ENCODE measurements at regions not wholly inside any gene's neighbourhood (a gene's known extent, or its start where the extent isn't known, plus 50 kb on each side); places are given as distances from the start of the nearest gene placed in this dataset.

DNA sequence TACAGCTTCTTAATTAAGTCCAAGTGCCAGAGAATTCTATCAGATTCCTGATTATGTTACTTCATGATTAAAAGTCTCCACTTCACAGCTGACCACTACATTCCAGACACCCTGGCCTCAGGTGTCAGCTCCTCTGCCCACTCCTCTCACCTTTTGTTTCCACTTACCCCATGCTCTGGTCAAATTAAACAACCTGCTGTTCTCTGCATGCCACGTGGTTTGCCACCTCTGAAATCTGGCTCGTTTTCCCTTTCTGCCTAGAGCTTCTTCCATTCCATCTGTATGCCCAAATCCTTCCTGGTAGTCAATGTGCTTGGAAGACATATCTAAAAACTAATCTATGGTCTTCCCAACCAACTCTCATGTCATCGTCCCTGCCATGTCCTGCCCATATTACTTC, 158.6 kb downstream of the ICE1 start:
- no peak for DNase-seq

DNA sequence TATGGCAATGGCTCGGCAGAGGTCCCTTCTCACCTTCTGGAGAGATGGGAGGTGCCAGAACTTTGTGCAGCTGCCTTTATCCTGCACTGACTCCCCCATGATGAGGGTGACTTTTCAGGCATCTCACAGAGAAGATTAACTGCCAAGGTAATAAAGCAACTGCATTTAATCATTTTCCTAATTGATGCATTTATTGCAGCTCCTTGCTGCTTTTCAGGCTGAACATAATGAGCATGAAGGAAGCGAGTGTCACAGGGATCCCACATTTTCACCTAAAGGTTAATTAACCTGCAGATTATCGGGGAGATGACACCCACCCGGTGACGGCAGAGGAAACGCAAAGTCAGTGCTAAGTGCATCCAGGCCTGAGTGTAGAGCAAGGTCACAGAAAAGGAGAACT, 154.3 kb downstream of the ICE1 start:
- DNase-seq: no peak

GRCh38 chr5:5575461-5575860, 153.0 kb downstream of the ICE1 start:
- no peak for DNase-seq

GRCh38 chr5:5573798-5574380, 151.4 kb downstream of the ICE1 start:
- DNase-seq: no peak

DNA sequence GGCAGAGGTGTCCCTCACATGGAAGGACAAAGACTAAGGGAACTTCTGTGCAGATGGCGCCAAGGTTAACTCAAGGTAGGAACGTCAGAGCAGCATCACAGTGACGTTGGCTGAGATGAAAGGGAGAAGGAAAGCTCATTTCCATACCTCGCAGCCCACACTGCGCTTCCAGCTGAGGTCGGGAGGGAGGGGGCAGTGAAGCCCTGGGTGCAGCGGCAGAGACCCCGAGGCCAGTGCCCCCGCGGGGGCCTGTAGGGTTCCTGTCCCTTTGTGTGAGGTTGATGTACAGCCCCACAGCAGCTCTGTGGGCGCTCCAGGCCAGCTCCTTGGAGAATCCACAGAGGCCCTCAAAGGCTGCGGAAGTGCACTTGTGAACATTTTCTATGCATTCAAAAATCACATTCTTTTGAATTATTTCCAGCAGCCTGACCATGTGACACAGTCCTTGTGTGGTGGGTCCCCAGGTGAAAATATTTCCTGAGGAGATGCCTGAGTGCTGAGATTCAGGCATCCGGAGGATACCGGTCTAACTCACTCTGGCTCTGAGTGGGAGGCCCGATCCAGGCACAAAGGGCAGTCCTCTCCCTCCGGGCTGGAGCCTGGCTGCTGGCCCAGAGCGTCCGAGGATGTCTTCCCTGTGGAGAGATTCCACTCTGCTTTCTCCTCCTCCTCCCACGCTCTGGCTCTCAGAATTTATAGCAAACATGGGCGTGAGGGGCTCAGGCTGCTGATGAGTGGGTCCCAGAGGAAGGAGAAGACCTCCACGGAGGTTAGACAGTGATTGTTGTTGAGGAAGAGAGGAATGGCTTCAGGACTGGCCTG, 150.7 kb downstream of the ICE1 start:
- no peak for DNase-seq

DNA sequence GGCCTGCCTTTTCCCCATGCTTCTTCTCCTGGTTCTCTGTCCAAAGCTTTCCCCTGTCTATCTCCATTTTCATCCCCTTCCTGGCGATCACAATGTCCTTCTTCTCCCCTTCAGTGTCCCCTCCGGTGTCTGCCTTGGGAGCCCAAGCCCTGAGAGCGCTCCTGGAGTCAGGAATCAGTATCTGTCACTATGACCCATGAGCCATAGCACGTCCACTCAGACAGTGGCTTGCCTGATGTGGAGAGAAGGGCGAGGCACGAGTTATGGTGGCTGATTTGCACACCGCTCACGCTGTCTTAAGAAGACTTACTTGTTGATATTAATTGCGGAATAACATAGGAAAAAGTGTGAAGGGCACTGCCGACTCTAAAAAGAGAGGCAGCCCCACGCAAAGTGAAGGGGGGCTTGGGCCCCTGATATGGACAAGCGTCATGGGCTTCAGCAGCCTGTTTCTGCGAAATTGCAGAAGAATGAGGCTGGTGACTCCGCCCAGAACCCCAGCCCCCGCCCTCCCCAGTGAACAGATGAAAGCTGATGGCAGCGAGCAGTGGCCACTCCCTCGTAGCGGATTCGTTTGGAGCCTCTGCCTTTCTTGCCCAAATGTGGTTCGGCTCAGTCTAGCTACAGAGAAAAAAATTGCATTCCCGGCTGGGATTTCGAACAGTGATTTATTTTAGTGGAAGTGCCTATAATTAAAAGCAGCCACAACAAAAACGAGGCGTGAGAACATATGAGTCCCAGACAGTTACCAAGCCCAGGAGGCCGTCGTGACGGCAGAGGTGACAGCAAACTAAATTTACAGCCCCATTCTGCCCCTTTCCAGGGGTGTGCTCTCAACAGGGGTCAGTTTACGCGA, 149.8 kb downstream of the ICE1 start:
- DNase-seq: peak; percentile 4

DNA sequence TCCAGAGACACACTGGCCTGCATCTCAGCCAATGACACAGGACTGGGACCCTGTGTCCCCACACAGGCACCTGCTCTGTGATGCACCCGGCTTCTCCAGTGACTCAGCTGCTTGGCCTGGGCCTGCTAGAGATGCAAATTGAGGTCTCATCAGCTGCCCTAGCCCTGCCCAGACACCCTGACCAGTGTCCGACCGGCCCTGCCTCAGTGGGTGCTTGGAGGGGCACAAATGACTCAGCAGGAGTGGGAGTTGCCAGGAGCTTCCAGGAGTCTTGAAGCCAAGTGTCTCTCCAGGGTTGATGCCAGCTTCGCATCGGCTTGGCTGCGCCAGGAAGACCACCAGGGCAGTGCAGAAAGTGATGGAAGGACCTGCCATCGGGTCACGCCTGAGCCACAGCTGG, 148.2 kb downstream of the ICE1 start:
- DNase-seq: no peak

DNA sequence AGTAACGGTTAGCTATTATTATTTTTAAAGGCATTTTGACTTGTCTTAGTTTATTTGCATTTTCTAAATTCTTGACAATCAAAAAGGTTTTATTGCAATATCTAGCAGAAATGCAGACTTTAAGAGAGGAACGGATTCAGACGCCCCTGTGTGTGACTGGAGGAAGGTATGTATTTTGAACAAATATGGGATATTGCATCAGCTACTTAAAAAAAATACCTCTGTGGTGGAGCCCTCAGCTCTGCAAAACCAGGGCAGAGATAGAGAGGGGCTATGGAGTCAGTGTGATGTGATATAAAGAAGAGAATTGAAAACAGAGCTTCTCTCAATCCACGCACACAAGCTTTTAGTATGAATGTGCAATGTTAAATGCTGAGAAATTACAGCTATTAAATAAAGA, 142.4 kb downstream of the ICE1 start:
- no peak for DNase-seq

DNA sequence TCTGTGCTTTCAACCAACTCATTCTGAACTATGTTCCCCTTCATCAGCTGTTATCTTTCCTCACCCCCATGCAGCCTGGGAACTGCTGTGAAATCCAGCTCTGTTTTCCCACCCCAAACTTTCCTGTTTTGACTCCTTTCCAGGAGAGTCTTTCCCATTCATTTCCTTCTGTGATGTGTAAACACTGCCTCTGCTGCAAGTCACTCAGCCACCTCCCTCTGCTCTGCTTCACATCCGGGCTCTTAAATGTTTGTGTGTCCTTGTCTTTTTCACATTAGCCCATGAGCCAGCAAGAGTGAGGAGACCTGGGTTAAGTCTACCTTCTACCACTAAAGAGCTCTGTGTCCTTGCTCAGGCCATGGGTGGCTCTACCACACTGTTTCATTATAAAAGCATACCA, 137.5 kb downstream of the ICE1 start:
- DNase-seq: no peak

DNA sequence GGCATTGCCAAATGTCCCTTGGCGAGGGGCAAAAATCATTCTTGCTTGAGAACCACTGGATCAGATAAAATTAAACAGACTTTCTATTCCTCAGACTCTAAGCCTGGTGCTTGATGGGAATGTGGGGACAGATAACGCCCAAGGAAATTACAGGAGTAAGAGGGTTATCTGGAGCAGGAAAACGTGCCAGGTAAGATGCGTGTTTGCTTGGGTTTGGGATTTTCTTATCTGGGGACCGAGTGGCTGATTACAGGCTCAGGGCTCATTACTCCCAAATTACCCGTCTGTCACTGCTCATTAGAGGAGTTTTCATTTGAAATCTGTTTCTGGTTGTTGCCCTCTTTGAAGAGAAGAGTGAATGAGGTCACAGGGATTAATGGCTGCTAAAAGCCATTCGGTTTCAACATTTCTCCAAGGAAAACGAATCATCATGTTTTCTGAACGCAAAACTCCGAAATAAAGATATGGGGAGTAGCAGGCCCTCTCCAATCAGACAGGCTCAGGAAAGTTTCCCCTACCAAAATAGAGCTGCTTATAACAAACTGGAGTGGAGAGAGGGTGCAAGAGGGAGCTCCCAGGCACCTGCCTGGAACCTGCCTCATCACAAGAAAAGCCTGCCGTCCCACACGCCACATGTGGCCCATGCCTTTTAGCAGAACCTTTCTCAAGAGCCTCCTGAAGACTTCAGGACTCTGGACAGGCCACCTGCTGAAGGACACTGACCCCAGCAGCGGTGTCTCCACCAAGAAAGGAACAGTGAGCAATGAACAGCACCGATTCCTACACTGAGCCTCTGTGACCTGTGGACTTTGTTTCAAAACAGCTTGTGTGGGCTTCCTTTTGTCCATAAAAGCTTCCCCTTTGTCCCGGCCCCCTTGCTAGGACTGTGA, 136.4 kb downstream of the ICE1 start:
- no peak for DNase-seq

DNA sequence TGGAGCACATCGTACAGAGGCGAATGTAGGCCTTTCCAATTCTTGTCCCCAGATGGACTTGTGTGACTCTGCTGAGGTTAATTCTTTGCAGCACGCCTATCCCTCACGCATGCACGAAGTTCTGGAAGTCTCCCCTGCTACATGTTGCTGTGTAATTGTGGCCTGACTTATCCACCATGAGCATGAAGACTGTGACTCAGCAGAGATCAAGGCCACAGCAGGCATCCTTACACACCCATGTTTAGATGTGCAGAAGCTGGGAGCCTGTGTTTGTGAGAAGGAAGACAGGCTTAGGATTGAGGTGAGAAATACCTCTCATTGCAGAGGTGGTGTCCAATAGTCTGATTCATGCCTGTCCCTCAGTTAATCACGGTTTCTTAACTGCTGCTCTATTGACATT, 135.6 kb downstream of the ICE1 start:
- no peak for DNase-seq

- no peak for DNase-seq
These were observed 129.0 kb downstream of the ICE1 start for GRCh38 chr5:5551499-5551898.

DNA sequence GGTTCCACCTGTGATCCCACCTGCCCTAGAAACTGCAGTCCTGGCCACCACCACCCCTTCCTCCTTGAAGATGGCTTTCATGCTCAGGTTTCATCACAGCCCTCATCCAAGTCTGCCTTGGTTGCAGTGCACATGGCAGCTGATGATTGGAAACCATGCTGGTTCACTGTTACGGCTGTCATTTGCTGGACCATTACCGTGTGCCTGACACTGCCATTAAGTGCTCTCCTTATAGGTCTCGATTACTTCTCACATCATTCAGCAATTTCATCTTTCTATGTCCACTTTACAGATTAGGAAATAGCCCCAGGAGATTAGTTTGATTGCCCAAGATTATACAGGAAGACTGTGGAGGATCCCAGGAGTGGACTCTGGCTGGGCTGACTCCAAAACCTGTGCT, 123.9 kb downstream of the ICE1 start:
- DNase-seq: no peak

DNA sequence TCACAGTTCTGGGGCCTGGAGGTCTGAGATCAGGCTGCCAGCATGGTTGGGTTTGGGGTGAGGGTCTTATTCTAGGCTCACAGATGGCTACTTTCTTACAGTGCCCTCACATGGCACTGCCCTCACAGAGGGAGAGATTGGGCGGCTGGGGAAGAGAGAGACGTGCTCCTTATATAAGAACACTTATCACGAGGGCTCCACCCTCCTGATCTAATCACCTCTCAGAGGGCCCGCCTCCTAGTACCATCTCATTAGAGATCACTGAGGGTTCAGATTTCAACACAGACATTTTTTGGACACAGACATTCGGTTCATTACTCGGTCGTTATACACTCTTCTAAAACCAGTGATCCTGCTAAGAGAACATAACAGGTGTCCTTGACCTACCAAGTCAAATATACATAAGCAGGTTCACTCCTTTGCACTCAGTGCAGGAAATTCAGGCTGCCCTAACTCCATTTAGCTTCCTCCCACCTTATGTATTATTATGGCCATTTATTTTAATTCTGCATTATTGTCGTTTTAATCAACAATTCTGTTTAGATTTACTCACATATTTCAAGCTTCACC, 121.7 kb downstream of the ICE1 start:
- DNase-seq: no peak

- DNase-seq: no peak
These were observed 120.2 kb downstream of the ICE1 start for GRCh38 chr5:5542654-5543053.

GRCh38 chr5:5540065-5540464, 117.6 kb downstream of the ICE1 start:
- DNase-seq: no peak

Measured in fibroblast of skin of right biceps (primary cell).